Cardiac muscle cell (in vitro differentiated cells and primary cell): ENCODE measurements at regions not wholly inside any gene's neighbourhood (a gene's known extent, or its start where the extent isn't known, plus 50 kb on each side); places are given as distances from the start of the nearest gene placed in this dataset.
"Not testable (repeated sequence)": the region's sequence is repeated elsewhere in the genome, so short reads cannot be mapped to it uniquely, and the experiment has no call there.

Experiments
- DNase-seq, 2 donors: peaks; one replicate each; pipeline versions ENCODE4 v3.0.0 to v3.0.0-alpha.2; 2010 to 2017; ENCODE audit warnings: low read depth in 1 of 2, low spot score in 1 of 2
- H3K27ac ChIP-seq: fragments of 200-600 bp; sonication (generic); 2 replicates; pipeline ENCODE4 v1.5.1; 2016
- H3K27me3 ChIP-seq: fragments of 200-600 bp; sonication (generic); 2 replicates; pipeline ENCODE4 v1.6.0; 2016; ENCODE audit warnings: control low read depth
- H3K36me3 ChIP-seq: fragments of 200-600 bp; sonication (generic); 2 replicates; pipeline ENCODE4 v1.5.1; 2016; ENCODE audit warnings: control low read depth
- H3K4me1 ChIP-seq: fragments of 200-600 bp; sonication (generic); 2 replicates; pipeline ENCODE4 v1.8.1; 2017; ENCODE audit warnings: low read depth, mild to moderate bottlenecking, mixed run types
- H3K4me3 ChIP-seq: fragments of 200-600 bp; sonication (generic); 2 replicates; pipeline ENCODE4 v1.5.1; 2016; ENCODE audit warnings: mild to moderate bottlenecking
- H3K9me3 ChIP-seq: fragments of 200-600 bp; sonication (generic); 2 replicates; pipeline ENCODE4 v1.5.1; 2017; ENCODE audit warnings: low read depth, mild to moderate bottlenecking, control low read depth
- CTCF ChIP-seq: IDR thresholded peaks from 2 replicates; pipeline ENCODE4 v1.5.1; 2012; ENCODE audit warnings: low read depth, mild to moderate bottlenecking, low read length

DNA sequence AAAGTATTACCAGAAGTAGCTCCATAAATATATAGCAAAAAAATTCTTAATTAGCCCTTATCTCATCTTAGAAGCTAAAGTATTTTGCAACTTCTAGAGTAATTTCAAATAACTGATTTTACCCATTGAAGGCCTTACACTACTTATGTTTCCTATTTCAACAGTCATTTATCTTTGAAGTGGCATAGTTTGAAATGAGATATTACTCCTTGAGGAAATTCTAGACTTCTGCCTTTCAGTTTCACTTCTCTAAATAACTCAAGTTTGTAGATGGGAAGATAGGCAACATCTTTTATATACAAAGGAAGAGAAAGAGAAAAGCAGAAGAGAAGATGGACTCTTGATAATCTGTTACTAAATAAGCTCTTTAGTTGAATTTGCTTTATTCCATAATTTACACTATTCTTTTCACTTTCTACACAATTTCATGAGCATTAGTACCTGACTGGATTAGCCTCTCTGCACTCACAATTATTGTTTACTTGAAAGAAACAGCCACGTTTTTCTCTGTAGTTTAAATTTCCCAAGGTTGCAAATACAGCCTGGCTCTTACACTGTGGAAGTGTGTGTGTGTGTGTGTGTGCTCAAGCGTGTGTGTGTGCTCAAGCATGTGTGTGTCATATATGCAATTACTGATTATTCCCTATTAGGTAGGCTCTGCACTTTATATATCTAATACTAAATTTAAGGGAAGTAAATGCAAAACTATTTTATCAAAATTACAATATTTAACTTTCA is 60.6 kb upstream of the EMB start:
- no peaks in the 10 kb centered on the region for H3K9me3 ChIP-seq
- no peaks in the 10 kb centered on the region for H3K4me1 ChIP-seq
- no peak for DNase-seq
- H3K27me3 ChIP-seq = no peaks in the 10 kb centered on the region
- no peaks in the 10 kb centered on the region for H3K36me3 ChIP-seq
- H3K4me3 ChIP-seq = no peak overlapping the region
- TF ChIP-seq CTCF = no peak
- no peak overlapping the region for H3K27ac ChIP-seq

GRCh38 chr5:50513028-50513457 is 72.0 kb upstream of the EMB start:
- not testable (repeated sequence) for H3K4me3 ChIP-seq, H3K27ac ChIP-seq, H3K9me3 ChIP-seq, H3K36me3 ChIP-seq, DNase-seq, H3K27me3 ChIP-seq, H3K4me1 ChIP-seq
- peak; percentile 14 for TF ChIP-seq CTCF

DNA sequence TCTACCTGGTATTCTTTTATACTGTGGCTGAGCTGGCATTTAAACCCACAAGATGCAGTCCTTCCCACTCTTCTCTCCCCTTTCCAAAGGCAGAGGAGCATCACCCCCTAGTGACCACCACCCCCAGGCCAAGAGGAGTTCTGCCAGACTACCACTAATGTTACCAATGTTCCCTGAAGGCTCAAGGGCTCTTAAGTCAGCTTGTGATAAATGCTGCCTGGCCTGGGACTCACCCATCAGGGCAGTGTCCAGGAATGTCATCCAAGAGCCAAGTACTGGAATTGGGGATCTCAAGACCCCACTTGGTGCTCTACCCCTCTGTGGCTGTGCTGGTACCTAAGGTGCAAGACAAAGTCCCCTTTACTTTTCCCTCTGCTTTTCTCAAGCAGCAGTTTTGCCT is 80.0 kb upstream of the EMB start:
- H3K9me3 ChIP-seq, H3K4me3 ChIP-seq, H3K36me3 ChIP-seq, H3K4me1 ChIP-seq, H3K27me3 ChIP-seq, DNase-seq, H3K27ac ChIP-seq: not testable (repeated sequence)

DNA sequence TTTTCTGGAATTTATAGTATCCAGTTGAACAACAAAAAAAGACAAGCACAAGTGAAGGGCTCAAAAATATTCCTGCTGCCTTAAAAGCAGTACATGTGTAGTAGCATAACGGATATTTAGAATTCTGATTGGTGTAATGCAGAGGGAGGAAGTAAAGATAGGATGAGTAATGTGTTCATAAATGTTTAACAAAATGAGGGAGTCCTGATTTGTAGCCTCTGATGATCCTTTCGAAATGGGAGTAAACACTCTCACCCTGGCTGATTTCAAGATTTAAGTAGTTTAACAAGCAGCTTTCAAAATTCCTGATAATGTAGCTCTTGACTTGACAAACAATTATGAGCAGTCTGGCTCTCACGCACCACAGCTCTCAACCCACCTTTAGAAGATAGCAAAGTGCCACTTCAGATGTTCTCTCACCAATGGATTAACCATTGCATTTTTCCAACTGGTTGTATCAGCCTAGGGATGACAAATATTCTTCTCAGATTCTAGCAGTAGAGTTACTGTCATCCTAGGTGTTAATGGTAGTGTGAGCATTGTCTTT is 86.5 kb upstream of the EMB start:
- not testable (repeated sequence) for DNase-seq, H3K9me3 ChIP-seq, H3K4me3 ChIP-seq, H3K4me1 ChIP-seq, H3K36me3 ChIP-seq, H3K27me3 ChIP-seq, H3K27ac ChIP-seq

- Histone ChIP-seq H3K27me3 (no peaks in the 10 kb centered on the region), H3K9me3 (no peaks in the 10 kb centered on the region), H3K4me1 (no peaks in the 10 kb centered on the region), H3K36me3 (no peaks in the 10 kb centered on the region), H3K4me3 (no peak overlapping the region), H3K27ac (no peak overlapping the region)
- no peak for DNase-seq
- TF ChIP-seq CTCF = no peak
Measured at GRCh38 chr5:50535393-50535792, 94.3 kb upstream of the EMB start.

DNA sequence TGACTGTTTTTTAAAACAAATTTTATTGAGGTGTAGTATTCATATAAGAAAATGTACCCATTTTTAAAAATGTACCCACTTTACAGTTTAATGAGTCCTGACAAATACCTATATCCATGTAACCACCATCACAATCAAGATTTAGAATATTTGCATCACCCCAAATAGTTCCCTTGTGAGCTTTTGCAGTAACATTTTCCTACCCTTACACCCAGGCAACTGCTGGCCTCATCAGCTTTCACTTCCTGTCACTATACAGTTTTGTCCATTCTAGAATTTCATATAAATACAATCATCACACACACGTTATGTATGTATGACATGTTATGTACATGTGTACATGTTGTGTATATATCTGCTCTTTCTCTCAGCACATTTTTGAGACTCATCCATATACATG is 96.4 kb upstream of the EMB start:
- H3K27me3 ChIP-seq, H3K4me1 ChIP-seq, H3K4me3 ChIP-seq: not testable (repeated sequence)

GRCh38 chr5:50547303-50547702 is 106.2 kb upstream of the EMB start:
- H3K27me3 ChIP-seq = no peaks in the 10 kb centered on the region
- TF ChIP-seq CTCF = no peak
- H3K4me1 ChIP-seq = peaks cover 10% of the 10 kb centered on the region
- DNase-seq = no peak
- H3K9me3 ChIP-seq = no peaks in the 10 kb centered on the region
- no peak overlapping the region for H3K4me3 ChIP-seq
- H3K27ac ChIP-seq = no peak overlapping the region
- no peaks in the 10 kb centered on the region for H3K36me3 ChIP-seq

More for the DNA sequence above, 96.4 kb upstream of the EMB start:
- H3K36me3 ChIP-seq, H3K27ac ChIP-seq, H3K9me3 ChIP-seq, DNase-seq: not testable (repeated sequence)
